Prostate gland (tissue), 2 donors: ENCODE measurements at regions not wholly inside any gene's neighbourhood (a gene's known extent, or its start where the extent isn't known, plus 50 kb on each side); places are given as distances from the start of the nearest gene placed in this dataset.

Experiments
- POLR2A ChIP-seq: fragments of 450-650 bp; IDR thresholded peaks from one replicate; pipeline ENCODE4 v1.6.1; 2016; ENCODE audit warnings: antibody characterized with exemption, mild to moderate bottlenecking
- POLR2AphosphoS5 ChIP-seq: sonication (generic); formaldehyde crosslinking; IDR thresholded peaks from one replicate; pipeline ENCODE4 v1.6.1; 2017; ENCODE audit warnings: antibody characterized with exemption
- TF ChIP-seq, protein P1 (sequence below), 4 experiments: fragments of 200-600 bp in 2 of 4; fragments of 450-650 bp in 2 of 4; sonication (generic) in 2 of 4; IDR thresholded peaks; 1 replicate in 3 of 4; 2 replicates in 1 of 4; pipeline ENCODE4 v1.5.1; 2016 to 2019; ENCODE audit warnings: antibody characterized with exemption in 4 of 4, mild to moderate bottlenecking in 2 of 4, moderate library complexity in 2 of 4

DNA sequence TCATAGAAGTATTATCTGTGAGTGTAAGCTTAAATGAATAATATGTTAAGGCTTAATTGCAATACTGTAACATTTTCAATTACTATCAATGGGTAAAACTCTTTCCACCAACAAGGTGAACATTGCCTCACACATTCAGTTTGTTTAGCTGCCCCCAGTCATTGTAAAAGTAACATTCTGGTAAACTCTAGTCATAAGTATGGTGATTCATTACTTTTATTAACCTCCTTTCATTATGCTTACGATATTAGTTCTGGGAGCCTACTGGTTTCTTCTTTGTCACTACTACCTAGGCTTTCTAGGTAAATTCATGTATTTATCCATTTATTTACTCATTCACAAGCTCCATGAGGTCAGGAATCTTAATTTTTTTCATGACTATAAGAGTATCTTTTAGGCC is 412.8 kb upstream of the SLIT2 start:
- TF ChIP-seq, protein P1, sequence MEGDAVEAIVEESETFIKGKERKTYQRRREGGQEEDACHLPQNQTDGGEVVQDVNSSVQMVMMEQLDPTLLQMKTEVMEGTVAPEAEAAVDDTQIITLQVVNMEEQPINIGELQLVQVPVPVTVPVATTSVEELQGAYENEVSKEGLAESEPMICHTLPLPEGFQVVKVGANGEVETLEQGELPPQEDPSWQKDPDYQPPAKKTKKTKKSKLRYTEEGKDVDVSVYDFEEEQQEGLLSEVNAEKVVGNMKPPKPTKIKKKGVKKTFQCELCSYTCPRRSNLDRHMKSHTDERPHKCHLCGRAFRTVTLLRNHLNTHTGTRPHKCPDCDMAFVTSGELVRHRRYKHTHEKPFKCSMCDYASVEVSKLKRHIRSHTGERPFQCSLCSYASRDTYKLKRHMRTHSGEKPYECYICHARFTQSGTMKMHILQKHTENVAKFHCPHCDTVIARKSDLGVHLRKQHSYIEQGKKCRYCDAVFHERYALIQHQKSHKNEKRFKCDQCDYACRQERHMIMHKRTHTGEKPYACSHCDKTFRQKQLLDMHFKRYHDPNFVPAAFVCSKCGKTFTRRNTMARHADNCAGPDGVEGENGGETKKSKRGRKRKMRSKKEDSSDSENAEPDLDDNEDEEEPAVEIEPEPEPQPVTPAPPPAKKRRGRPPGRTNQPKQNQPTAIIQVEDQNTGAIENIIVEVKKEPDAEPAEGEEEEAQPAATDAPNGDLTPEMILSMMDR (IDR thresholded peaks at IDR 0.05) = no peak
- TF ChIP-seq POLR2AphosphoS5 (no peak), POLR2A (no peak)
